Esophagus (tissue), 2 donors: ENCODE measurements at regions not wholly inside any gene's neighbourhood (a gene's known extent, or its start where the extent isn't known, plus 50 kb on each side); places are given as distances from the start of the nearest gene placed in this dataset.

Source experiments
- H3K27ac ChIP-seq, 2 donors: one replicate each; pipeline ENCODE4 v1.5.1; 2013; ENCODE audit warnings: low read depth in 2 of 2, mild to moderate bottlenecking in 2 of 2, inconsistent platforms in 1 of 2, low read length in 1 of 2, moderate library complexity in 1 of 2
- H3K27me3 ChIP-seq, 2 donors: one replicate each; pipeline ENCODE4 v1.6.1; 2013; ENCODE audit warnings: low read length in 2 of 2, control low read depth in 1 of 2, mild to moderate bottlenecking in 1 of 2; ENCODE audit not compliant: insufficient read depth in 2 of 2, control insufficient read depth in 1 of 2
- H3K36me3 ChIP-seq, 2 donors: one replicate each; pipeline ENCODE4 v1.6.1; 2013; ENCODE audit warnings: low read length in 1 of 2; ENCODE audit not compliant: control insufficient read depth in 2 of 2, insufficient read depth in 2 of 2
- H3K4me1 ChIP-seq, 2 donors: one replicate each; pipeline ENCODE4 v1.6.1; 2013; ENCODE audit warnings: low read length in 1 of 2; ENCODE audit not compliant: control insufficient read depth in 2 of 2, insufficient read depth in 2 of 2
- H3K4me3 ChIP-seq, 2 donors: one replicate each; pipeline ENCODE4 v1.5.1; 2013; ENCODE audit warnings: low read length in 2 of 2, mild to moderate bottlenecking in 2 of 2, low read depth in 1 of 2, moderate library complexity in 1 of 2
- H3K9me3 ChIP-seq, 2 donors: one replicate each; pipeline ENCODE4 v1.6.1; 2013; ENCODE audit warnings: mild to moderate bottlenecking in 2 of 2, low read depth in 1 of 2, low read length in 1 of 2, moderate library complexity in 1 of 2; ENCODE audit not compliant: control insufficient read depth in 2 of 2, insufficient read depth in 1 of 2
- WGBS, 2 donors: extraction: QIAGEN DNeasy Blood & Tissue Kit; methylation state at CpG; one replicate each; pipeline ENCODE4 v1.1.7; 2013; 5-methylcytosine and 5-hydroxymethylcytosine counted together
- donor health status: healthy with polysubstance abuse.
- donor health status: Bipolar disorder and iron deficiency.

- no peaks in the 10 kb centered on the region for H3K4me1 ChIP-seq
- no peak overlapping the region for H3K4me3 ChIP-seq
- no peaks in the 10 kb centered on the region for H3K36me3 ChIP-seq
- 66 to 81% methylated on average over 1 of the region's 1 CpG for WGBS, 2 donors
- H3K27ac ChIP-seq, result no peak overlapping the region
- H3K27me3 ChIP-seq, result no peaks in the 10 kb centered on the region
- H3K9me3 ChIP-seq, result no peaks in the 10 kb centered on the region
Measured at GRCh38 chr12:77387671-77388070, 322.3 kb upstream of the E2F7 start.

DNA sequence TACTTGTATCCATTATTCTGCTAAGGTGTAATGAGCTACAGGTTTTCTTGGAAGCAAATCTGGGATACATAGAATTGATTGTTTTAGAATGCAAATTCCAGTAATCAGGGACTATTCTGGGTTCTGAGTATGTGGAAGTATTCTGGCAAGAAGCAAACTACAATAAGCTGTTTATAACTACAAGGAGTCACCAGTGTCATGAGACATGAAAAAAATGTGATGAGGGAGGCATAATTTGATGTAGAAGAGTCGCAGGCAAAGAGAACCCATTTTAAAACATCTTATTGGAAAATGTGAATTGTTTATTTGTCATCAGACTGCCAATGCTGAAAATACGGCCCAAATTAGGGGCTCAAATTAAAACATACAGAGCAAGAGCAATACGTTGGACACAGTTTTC, 321.8 kb upstream of the E2F7 start:
- no peaks in the 10 kb centered on the region for H3K9me3 ChIP-seq
- no peak overlapping the region for H3K27ac ChIP-seq
- H3K4me1 ChIP-seq, result no peaks in the 10 kb centered on the region
- H3K4me3 ChIP-seq, result no peak overlapping the region
- H3K27me3 ChIP-seq, result no peaks in the 10 kb centered on the region
- H3K36me3 ChIP-seq, result no peaks in the 10 kb centered on the region
- 51 to 68% methylated on average over 3 of the region's 3 CpGs for WGBS, 2 donors

- no peaks in the 10 kb centered on the region for H3K27me3 ChIP-seq
- H3K9me3 ChIP-seq, result no peaks in the 10 kb centered on the region
- H3K27ac ChIP-seq, result no peak overlapping the region
Measured at GRCh38 chr12:77384941-77385340, 319.6 kb upstream of the E2F7 start.

DNA sequence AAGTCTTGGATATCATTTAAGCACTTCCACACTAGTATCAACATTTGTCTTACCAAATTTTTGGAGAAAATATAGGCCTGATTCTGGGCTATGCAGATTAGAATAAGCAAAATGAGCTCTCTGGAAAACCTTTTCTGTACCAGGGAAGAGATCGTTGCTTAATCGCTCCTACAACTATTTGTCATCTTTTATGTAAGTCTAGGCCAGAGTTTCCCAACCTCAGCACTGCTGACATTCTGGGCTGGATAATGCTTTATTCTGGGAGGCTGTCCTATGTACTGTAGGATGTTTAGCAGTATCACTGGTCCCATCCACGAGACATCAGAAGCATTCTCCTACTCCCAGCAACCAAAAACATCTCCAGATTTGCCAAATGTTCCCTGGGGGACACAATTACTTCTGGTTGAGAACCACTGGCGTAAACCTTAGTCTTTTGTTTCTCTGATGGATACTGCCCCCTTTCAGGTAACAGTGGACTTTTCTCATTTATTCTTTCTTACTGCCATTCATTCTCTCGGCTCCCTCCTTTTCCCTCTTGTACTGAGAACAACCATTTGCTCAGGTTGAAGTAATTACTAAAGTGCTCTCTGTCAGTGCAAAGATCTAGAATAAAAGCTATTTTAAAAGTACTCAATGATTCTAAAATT, 316.9 kb upstream of the E2F7 start:
- 89 to 90% methylated on average over 5 of the region's 5 CpGs for WGBS, 2 donors
- Histone ChIP-seq H3K4me1 (no peaks in the 10 kb centered on the region), H3K4me3 (no peak overlapping the region), H3K9me3 (no peaks in the 10 kb centered on the region), H3K27ac (no peak overlapping the region), H3K36me3 (no peaks in the 10 kb centered on the region), H3K27me3 (no peaks in the 10 kb centered on the region)

More at GRCh38 chr12:77384941-77385340, 319.6 kb upstream of the E2F7 start:
- Histone ChIP-seq H3K36me3 (no peaks in the 10 kb centered on the region), H3K4me1 (no peaks in the 10 kb centered on the region), H3K4me3 (no peak overlapping the region)
- 82 to 83% methylated on average over 3 of the region's 3 CpGs for WGBS, 2 donors

GRCh38 chr12:77377622-77378021, 312.3 kb upstream of the E2F7 start:
- H3K9me3 ChIP-seq, result no peaks in the 10 kb centered on the region
- H3K36me3 ChIP-seq, result no peaks in the 10 kb centered on the region
- WGBS, 2 donors, result 90 to 91% methylated on average over 6 of the region's 6 CpGs
- H3K27ac ChIP-seq, result no peak overlapping the region
- no peak overlapping the region for H3K4me3 ChIP-seq
- no peaks in the 10 kb centered on the region for H3K27me3 ChIP-seq
- no peaks in the 10 kb centered on the region for H3K4me1 ChIP-seq

DNA sequence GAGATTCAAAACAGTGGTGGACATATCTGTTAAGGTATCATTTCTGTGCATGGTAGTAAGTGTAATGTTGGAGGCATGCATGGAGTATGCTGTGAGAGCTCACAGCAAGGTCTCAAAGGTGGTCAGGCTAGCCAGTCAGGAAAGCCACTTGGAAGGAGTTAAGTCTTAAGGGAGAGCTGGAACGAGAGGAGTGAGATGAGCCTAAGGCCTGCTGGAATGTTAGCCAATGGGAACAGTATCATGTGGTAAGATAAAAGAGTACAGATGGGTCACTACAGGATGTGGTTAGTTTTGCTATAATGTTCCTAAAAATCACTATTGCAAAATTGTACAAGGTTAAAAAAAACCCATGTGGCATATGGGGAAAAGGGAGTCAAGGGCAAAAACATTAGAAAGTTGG, 311.7 kb upstream of the E2F7 start:
- H3K27me3 ChIP-seq, result no peaks in the 10 kb centered on the region
- H3K36me3 ChIP-seq, result no peaks in the 10 kb centered on the region
- no peak overlapping the region for H3K4me3 ChIP-seq
- H3K27ac ChIP-seq, result no peak overlapping the region
- WGBS, 2 donors, result 44 to 50% methylated on average over 1 of the region's 1 CpG
- no peaks in the 10 kb centered on the region for H3K4me1 ChIP-seq
- H3K9me3 ChIP-seq, result no peaks in the 10 kb centered on the region

- H3K27ac ChIP-seq, result no peak overlapping the region
- no peaks in the 10 kb centered on the region for H3K36me3 ChIP-seq
- H3K27me3 ChIP-seq, result no peaks in the 10 kb centered on the region
- WGBS, 2 donors, result 27 to 32% methylated on average over 1 of the region's 1 CpG
- no peaks in the 10 kb centered on the region for H3K9me3 ChIP-seq
- no peak overlapping the region for H3K4me3 ChIP-seq
- no peaks in the 10 kb centered on the region for H3K4me1 ChIP-seq
Measured at GRCh38 chr12:77374673-77375072, 309.3 kb upstream of the E2F7 start.

- H3K36me3 ChIP-seq, result no peaks in the 10 kb centered on the region
- WGBS, 2 donors, result 68 to 72% methylated on average over 1 of the region's 1 CpG
- no peak overlapping the region for H3K4me3 ChIP-seq
Measured at GRCh38 chr12:77372494-77372893, 307.1 kb upstream of the E2F7 start.

DNA sequence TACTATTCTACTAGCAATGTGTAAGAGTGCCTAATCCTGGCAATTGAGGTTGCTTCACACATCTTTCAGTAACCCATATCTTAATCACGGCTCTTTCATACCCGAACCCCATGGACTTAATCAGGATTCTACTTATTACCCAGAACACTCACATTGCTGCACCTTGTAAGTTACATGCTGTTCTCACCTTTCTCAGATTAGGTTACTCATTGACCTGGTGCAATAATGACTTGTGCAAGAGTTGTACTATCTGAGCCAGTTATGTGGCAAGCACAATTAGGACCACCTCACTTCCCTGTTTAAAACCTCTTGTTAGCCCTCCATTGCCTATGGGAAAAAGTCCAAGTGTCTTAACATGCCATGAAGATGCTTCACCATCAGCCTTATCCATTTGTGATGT, 306.7 kb upstream of the E2F7 start:
- no peaks in the 10 kb centered on the region for H3K36me3 ChIP-seq
- no peak overlapping the region for H3K27ac ChIP-seq
- H3K4me3 ChIP-seq, result no peak overlapping the region
- no peaks in the 10 kb centered on the region for H3K9me3 ChIP-seq
- WGBS, 2 donors, result 69 to 94% methylated on average over 2 of the region's 2 CpGs
- no peaks in the 10 kb centered on the region for H3K27me3 ChIP-seq
- no peaks in the 10 kb centered on the region for H3K4me1 ChIP-seq

More at GRCh38 chr12:77372494-77372893, 307.1 kb upstream of the E2F7 start:
- Histone ChIP-seq H3K4me1 (no peaks in the 10 kb centered on the region), H3K9me3 (no peaks in the 10 kb centered on the region), H3K27ac (no peak overlapping the region), H3K27me3 (no peaks in the 10 kb centered on the region)

DNA sequence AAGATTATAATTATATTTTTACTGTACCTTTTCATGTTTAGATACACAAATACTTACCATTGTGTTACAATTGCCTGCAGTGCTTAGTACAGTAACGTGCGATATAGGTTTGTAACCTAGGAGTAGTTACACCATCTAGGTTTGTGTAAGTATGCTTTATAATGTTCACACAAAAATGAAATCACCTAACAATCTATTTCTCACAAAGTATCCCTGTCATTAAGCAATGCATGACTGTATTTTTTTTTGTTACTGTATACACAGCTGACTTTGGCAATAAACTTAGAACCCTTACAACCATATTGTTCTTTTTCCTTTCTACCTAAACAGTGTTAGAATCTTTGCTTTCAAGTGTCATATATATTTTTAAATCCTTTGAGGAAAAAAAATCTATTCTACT, 303.0 kb upstream of the E2F7 start:
- Histone ChIP-seq H3K27me3 (no peaks in the 10 kb centered on the region), H3K9me3 (no peaks in the 10 kb centered on the region), H3K27ac (no peak overlapping the region), H3K4me1 (no peaks in the 10 kb centered on the region), H3K36me3 (no peaks in the 10 kb centered on the region), H3K4me3 (no peak overlapping the region)
- WGBS, 2 donors, result 93 to 97% methylated on average over 2 of the region's 2 CpGs
